ACHN (cell line): ENCODE measurements at regions not wholly inside any gene's neighbourhood (a gene's known extent, or its start where the extent isn't known, plus 50 kb on each side); places are given as distances from the start of the nearest gene placed in this dataset.
A peak's percentile ranks its signal among the peaks of the same experiment; 100 is the strongest.

Experiments
- DNase-seq: peaks from one replicate; pipeline ENCODE4 v3.0.0-alpha.2; 2015
- in situ Hi-C: cut with HindIII; loops from 2 replicates; pipeline ENCODE4 v1.10.0; 2017; ENCODE audit warnings: low sequenced_read_pairs, low pct_ligation_motif_present, low pct_unique_long_range_greater_than_20kb

DNA sequence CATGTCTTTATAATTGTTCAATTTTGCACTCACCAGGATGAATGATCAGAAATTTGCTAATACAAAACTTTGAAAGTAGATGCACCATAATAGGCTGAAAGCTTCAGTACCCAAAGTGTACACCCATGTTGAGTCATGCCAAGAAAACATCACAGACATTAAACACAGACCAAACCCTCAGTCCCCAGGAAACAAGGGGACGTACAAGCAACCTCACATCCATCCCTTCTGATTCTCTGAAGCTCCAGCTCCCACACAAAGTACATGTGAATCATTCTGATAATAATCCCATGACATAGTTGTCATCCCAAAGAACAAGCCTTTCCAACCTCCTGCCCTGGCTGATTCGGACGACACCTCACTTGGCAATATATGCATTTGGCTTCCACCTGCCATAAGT is 183.8 kb downstream of the SNX19 start:
- in situ Hi-C loops = no loop called here
- DNase-seq = no peak

DNA sequence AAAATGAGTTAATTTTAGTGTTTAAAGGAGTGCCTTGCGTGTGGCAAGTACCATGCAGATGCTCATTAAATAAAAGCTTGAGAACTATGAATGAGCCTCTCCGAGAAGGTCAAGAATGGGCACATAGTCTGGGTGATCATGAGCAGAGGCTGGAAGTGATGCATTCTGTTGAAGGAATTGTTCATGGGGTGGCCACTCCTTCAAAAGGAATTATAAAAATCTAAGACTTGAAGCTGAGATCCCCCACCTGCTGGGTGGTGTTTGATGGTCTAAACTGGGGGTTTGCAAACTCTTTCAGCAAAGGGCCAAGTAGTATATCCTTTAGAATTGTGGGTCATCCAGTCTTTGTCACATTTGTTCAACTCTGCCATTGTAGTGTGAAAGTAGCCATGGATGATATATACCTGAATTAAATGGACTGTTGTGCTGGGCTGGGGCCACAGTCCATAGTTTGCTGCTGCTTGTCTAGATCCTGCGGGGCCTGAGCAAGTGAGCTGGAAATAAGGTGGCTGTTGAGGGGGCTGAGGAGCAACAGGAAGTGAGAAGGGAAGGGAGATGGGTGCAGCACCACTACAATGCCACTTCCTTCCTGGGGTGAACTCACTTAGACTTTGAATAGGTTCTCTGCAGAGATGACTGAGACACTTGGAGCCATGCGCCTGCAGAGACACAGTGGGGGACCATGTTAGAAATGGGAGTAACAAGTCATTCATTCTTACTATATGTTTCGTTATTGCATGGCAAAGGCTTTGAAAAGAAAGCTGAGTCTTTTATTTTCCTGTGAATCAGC is 179.0 kb downstream of the SNX19 start:
- DNase-seq = no peak
- in situ Hi-C loops = no loop called here

DNA sequence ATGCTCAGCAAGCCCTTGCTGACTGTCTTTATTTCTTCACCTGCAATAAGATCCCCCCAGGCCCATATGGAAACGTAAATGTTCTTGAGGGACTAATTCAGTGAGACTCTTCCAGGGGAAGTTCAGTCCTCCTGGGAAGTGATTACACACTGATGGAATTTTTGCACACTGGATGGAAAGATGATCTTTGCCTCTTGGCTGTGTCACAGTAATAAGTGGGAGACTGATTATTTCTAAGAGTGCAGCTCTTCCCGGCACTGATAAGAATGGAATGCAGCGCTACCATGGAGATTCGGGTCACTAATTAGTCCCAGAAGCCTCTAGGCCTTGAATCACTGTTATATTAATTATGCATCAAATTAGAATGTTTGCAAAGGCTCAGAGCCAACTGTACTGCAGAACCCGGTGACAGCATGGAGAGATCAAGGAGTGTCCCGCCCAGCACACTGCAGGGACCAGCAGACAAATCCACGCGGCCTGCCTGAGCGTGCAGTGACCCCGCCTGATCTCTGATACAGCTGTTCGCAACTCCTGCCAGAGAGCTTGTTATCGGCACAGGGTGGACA is 178.3 kb downstream of the SNX19 start:
- in situ Hi-C loops = no loop called here
- no peak for DNase-seq

DNA sequence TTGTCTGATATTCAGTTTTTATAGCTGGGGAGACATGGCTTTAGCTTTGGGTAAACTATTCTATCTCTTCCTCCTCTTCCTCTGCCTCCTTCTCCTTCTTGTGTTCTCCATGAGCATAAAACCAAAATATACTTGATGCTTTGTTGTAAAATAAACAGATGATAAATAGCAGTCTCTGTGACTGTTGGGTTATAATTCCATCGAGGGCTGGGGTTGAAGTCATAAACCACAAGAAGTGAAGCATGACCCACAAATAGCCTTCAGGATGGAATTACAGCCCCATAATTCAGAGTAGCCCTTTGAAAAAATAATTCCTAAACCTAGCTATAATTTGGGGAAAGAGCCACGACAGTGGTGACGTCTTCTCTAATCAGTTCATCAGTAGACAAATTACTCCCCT is 177.7 kb downstream of the SNX19 start:
- in situ Hi-C loops = no loop called here
- DNase-seq = no peak

GRCh38 chr11:130740819-130741218 is 175.5 kb downstream of the SNX19 start:
- peak; percentile 25 for DNase-seq
- in situ Hi-C loops = no loop called here

DNA sequence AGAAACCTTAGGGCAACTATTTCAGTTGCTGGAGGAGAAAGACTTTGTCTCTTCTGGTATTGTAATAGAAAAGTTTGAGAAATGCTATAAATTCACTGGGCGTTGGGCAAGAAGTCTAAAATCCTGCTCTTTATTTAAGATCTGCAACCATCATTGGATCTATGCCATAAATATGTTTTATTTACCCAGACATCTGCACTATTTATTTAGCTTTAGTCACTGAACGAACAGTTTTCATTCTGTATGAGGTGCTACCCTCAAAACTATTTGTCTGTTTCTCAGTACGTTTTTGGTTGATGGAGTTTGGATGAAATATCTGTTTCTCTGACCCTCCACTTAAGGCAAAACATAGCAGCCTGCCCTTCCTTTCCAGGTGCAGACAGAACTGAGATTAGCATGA is 171.5 kb downstream of the SNX19 start:
- no peak for DNase-seq

DNA sequence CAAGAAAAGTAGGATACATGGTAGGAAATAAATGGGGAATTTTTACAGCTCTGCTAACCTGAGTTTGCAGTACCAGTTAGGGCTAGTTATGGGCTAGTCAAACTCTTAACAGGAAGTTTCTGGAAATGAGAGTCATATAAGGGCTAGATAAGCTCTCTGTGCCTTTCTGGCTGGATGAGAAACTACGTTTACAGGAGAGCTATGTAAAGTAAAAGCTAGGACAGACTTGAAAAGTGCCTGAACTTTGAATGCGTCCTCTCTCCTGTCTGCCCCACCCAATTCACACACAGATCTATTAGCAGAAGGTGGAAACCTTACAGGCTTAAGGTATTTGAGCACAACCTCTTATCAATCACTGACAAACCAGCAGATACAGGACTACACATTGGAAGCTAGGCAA is 167.1 kb downstream of the SNX19 start:
- in situ Hi-C loops = no loop called here
- no peak for DNase-seq

More for the DNA sequence above, 171.5 kb downstream of the SNX19 start:
- in situ Hi-C loops = no loop called here

- DNase-seq = no peak
- in situ Hi-C loops = no loop called here
These were observed 155.7 kb downstream of the SNX19 start for GRCh38 chr11:130760515-130761125.

DNA sequence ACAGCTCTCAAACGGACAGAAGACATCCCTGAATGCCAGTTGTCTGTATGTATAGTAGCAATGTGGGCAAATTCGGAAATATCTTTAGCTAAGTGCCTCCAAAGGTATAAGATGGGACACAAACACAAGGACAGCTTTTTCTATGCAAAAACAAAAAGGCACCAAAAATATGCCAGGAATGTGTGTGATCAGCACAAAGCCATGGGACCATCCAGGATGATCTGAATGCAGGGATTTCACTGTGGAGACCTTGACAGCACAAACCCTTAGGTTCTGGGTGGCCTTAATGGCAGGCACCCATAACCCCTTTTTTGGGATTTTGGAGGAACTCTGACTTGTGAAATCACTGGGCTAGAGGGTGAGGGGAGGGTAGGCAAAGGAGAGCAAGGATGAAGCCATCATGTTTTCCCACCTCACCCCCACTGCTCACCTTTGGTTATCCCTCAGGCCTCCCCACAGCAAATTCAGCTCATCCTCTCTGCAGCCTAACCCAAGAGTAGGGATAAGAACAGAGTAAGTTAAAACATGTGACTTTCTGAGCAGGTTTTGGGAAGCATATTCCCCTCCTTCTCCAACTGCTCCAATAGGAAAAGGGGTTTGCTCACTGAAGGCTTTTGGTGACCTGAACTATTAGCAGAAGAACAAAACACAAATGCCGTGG is 154.6 kb downstream of the SNX19 start:
- DNase-seq = no peak
- in situ Hi-C loops = no loop called here

- in situ Hi-C loops = no loop called here
- no peak for DNase-seq
These were observed 153.6 kb downstream of the SNX19 start for GRCh38 chr11:130762638-130763037.

- no peak for DNase-seq
- in situ Hi-C loops = no loop called here
These were observed 152.9 kb downstream of the SNX19 start for GRCh38 chr11:130763087-130763980.

- in situ Hi-C loops = no loop called here
These were observed 150.9 kb downstream of the SNX19 start for GRCh38 chr11:130765406-130765805.

GRCh38 chr11:130765951-130766649 is 150.2 kb downstream of the SNX19 start:
- no peak for DNase-seq
- in situ Hi-C loops = no loop called here

More at GRCh38 chr11:130765406-130765805, 150.9 kb downstream of the SNX19 start:
- DNase-seq = no peak

DNA sequence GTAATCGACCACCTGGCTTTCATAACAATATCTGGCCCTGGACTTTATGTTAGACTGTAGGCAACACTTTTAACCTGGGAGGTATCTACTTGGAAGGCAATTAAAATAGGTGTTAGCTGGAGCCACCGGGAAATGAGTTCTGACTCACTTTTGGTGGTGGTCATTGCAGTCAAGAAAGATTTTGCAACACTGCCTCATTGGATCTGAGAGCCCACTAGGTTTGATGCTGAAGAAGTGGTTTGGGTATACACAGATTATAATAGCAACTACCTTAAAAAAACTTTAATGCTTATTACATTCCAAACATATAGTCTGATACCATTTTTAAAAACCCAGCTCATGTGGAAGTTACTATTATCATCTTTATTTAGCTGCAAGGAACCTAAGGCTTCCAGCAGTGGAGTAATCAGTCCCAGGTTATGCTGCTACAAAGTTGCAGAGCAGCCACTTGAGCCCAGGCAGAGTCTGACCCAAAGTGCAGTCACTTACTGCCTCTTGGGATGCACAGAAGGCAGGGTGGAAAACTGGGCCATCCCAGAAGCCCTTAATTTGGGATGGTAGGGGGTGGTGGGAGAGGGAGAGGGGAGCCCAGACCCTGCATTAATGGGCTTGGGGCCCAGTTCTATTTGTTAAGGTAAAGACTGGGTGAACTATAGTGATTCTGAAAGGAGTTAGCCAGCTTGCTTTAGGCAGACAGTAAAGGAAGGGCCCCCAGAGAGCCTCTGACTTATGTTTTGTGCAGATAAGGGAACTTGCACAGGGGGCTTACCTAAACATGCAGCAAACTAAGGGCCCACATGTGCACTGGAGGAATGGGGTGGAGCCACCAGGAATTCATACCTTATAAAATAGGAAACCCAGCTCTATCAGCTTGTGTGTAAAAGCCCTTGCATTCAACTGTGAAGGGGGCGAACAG is 149.4 kb downstream of the SNX19 start:
- in situ Hi-C loops = no loop called here

GRCh38 chr11:130769782-130770535 is 146.3 kb downstream of the SNX19 start:
- in situ Hi-C loops = no loop called here
- no peak for DNase-seq

More for the DNA sequence above, 149.4 kb downstream of the SNX19 start:
- DNase-seq = no peak

GRCh38 chr11:130771708-130772107 is 144.6 kb downstream of the SNX19 start:
- in situ Hi-C loops = no loop called here
- DNase-seq = no peak
